GM12878 (cell line): ENCODE measurements at regions not wholly inside any gene's neighbourhood (a gene's known extent, or its start where the extent isn't known, plus 50 kb on each side); places are given as distances from the start of the nearest gene placed in this dataset.

ENCODE experiments used
- EP300 ChIP-seq, 2 experiments: fragments of 150-350 bp in 1 of 2; IDR thresholded peaks; 2 replicates each; pipeline ENCODE4 v1.6.1; 2011 to 2012; ENCODE audit warnings: low read depth in 2 of 2, low read length in 2 of 2, borderline replicate concordance in 1 of 2, improper control_type of control experiment in 1 of 2, inconsistent platforms in 1 of 2; ENCODE audit not compliant: control insufficient read depth in 1 of 2
- MYC ChIP-seq: IDR thresholded peaks from 2 replicates; pipeline ENCODE4 v1.6.1; 2011; ENCODE audit warnings: mild to moderate bottlenecking, low read length, moderate library complexity, inconsistent platforms; ENCODE audit not compliant: insufficient read depth, insufficient replicate concordance, insufficient read length, severe bottlenecking
- NFYB ChIP-seq: IDR thresholded peaks from 2 replicates; pipeline ENCODE4 v1.6.1; 2011; ENCODE audit warnings: low read depth, mild to moderate bottlenecking, low read length, improper control_type of control experiment, moderate library complexity; ENCODE audit not compliant: insufficient read depth
- POLR2A ChIP-seq: IDR thresholded peaks from 2 replicates; pipeline ENCODE4 v1.6.1; 2011; ENCODE audit warnings: low read depth, mild to moderate bottlenecking, low read length
- TAF1 ChIP-seq: IDR thresholded peaks from 2 replicates; pipeline ENCODE4 v1.6.1; 2011; ENCODE audit warnings: mild to moderate bottlenecking, low read depth, low read length, borderline replicate concordance
- TF ChIP-seq, protein P1 (sequence below), 3 experiments: IDR thresholded peaks in 2 of 3; conservative IDR thresholded peaks in 1 of 3; 2 replicates each; pipeline ENCODE4 v1.5.1; 2011; ENCODE audit warnings: low read depth in 3 of 3, low read length in 3 of 3, mild to moderate bottlenecking in 3 of 3, control low read depth in 2 of 3, moderate library complexity in 2 of 3, inconsistent platforms in 1 of 3, mixed read lengths in 1 of 3; ENCODE audit not compliant: control insufficient read depth in 2 of 3, insufficient read depth in 1 of 3; ENCODE audit errors: extremely low read depth in 1 of 3
- TF ChIP-seq, protein P2 (sequence below): IDR thresholded peaks from 2 replicates; pipeline ENCODE4 v1.6.1; 2012; ENCODE audit warnings: low read depth, low read length, improper control_type of control experiment

GRCh38 chr11:91828901-91829300 is 395.7 kb upstream of the FAT3 start:
- TF ChIP-seq NFYB (no peak), TAF1 (no peak), MYC (no peak), POLR2A (no peak), EP300 (IDR thresholded peaks at IDR 0.05; ENCODE audit: borderline replicate concordance in 1 of 2, control insufficient read depth in 1 of 2, low read depth in 2 of 2, low read length in 2 of 2) (no peak)
- TF ChIP-seq, protein P1, sequence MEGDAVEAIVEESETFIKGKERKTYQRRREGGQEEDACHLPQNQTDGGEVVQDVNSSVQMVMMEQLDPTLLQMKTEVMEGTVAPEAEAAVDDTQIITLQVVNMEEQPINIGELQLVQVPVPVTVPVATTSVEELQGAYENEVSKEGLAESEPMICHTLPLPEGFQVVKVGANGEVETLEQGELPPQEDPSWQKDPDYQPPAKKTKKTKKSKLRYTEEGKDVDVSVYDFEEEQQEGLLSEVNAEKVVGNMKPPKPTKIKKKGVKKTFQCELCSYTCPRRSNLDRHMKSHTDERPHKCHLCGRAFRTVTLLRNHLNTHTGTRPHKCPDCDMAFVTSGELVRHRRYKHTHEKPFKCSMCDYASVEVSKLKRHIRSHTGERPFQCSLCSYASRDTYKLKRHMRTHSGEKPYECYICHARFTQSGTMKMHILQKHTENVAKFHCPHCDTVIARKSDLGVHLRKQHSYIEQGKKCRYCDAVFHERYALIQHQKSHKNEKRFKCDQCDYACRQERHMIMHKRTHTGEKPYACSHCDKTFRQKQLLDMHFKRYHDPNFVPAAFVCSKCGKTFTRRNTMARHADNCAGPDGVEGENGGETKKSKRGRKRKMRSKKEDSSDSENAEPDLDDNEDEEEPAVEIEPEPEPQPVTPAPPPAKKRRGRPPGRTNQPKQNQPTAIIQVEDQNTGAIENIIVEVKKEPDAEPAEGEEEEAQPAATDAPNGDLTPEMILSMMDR (IDR thresholded peaks at IDR 0.05 in 2 of 3, conservative IDR thresholded peaks at IDR 0.05 in 1 of 3; ENCODE audit: control insufficient read depth in 2 of 3, extremely low read depth in 1 of 3, insufficient read depth in 1 of 3, low read depth in 3 of 3, low read length in 3 of 3), result no peak
- TF ChIP-seq, protein P2, sequence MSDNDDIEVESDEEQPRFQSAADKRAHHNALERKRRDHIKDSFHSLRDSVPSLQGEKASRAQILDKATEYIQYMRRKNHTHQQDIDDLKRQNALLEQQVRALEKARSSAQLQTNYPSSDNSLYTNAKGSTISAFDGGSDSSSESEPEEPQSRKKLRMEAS, result no peak
